PC-3 (cell line): ENCODE measurements at regions not wholly inside any gene's neighbourhood (a gene's known extent, or its start where the extent isn't known, plus 50 kb on each side); places are given as distances from the start of the nearest gene placed in this dataset.

Experiments used
- ATAC-seq: fragments of 200-7000 bp; cut with Tn5 transposase; 2 replicates; pipeline ENCODE4 v1.9.1; 2020; ENCODE audit warnings: mild to moderate bottlenecking, moderate library complexity
- BruUV-seq: library from RNA; stranded (reverse); fragments of 400-500 nt; replicated peaks from 2 replicates; lab custom pipeline; 2021; lab: Mats Ljungman, UMichigan
- CTCF ChIA-PET: fragments of 300-600 bp; sonication (Branson Sonifier 250); formaldehyde crosslinking; loops from one replicate; lab custom pipeline; 2022; ENCODE audit warnings: antibody characterized with exemption; lab: Charles Lee
- POLR2A ChIA-PET: fragments of 300-600 bp; sonication (Branson Sonifier 250); formaldehyde crosslinking; loops from one replicate; lab custom pipeline; 2022; ENCODE audit warnings: antibody characterized with exemption; ENCODE audit not compliant: unreplicated experiment; lab: Charles Lee
- DNase-seq: peaks from one replicate; pipeline ENCODE4 v3.0.0-alpha.2; 2015
- H2AFZ ChIP-seq: fragments of 300-600 bp; sonication (generic); 2 replicates; pipeline ENCODE4 v1.6.0; 2016; ENCODE audit warnings: antibody characterized with exemption, low read length
- H3F3A ChIP-seq: fragments of 300-600 bp; sonication (generic); one replicate; pipeline ENCODE4 v1.6.0; 2017; ENCODE audit warnings: antibody characterized with exemption, low read length, control low read depth, mild to moderate bottlenecking; ENCODE audit not compliant: unreplicated experiment
- H3K27ac ChIP-seq: fragments of 300-600 bp; sonication (generic); 2 replicates; pipeline ENCODE4 v1.5.1; 2016; ENCODE audit warnings: mild to moderate bottlenecking, low read length
- H3K27me3 ChIP-seq: fragments of 300-600 bp; sonication (generic); 2 replicates; pipeline ENCODE4 v1.6.1; 2016; ENCODE audit warnings: low read length, mixed read lengths
- H3K36me3 ChIP-seq: fragments of 300-600 bp; sonication (generic); 2 replicates; pipeline ENCODE4 v1.6.1; 2016; ENCODE audit warnings: low read depth, mixed run types, low read length, mixed read lengths
- H3K4me1 ChIP-seq: fragments of 300-600 bp; sonication (generic); 2 replicates; pipeline ENCODE4 v1.5.1; 2016; ENCODE audit warnings: low read length; ENCODE audit not compliant: insufficient read depth
- H3K4me2 ChIP-seq: fragments of 300-600 bp; sonication (generic); 2 replicates; pipeline ENCODE4 v1.6.0; 2016; ENCODE audit warnings: low read length
- H3K4me3 ChIP-seq: fragments of 300-600 bp; sonication (generic); 2 replicates; pipeline ENCODE4 v1.5.1; 2016; ENCODE audit warnings: mild to moderate bottlenecking, low read length, mixed read lengths
- H3K79me2 ChIP-seq: fragments of 300-600 bp; sonication (generic); 2 replicates; pipeline ENCODE4 v1.6.1; 2017; ENCODE audit warnings: low read length, mixed read lengths
- H3K9ac ChIP-seq: fragments of 300-600 bp; sonication (generic); 2 replicates; pipeline ENCODE4 v1.6.0; 2016; ENCODE audit warnings: mild to moderate bottlenecking, low read length
- H3K9me2 ChIP-seq: fragments of 300-600 bp; sonication (generic); replicated peaks from 2 replicates; pipeline ENCODE4 v1.6.1; 2016; ENCODE audit warnings: mixed run types, low read length, mixed read lengths
- H3K9me3 ChIP-seq: fragments of 300-600 bp; sonication (generic); 2 replicates; pipeline ENCODE4 v1.6.1; 2016; ENCODE audit warnings: low read length, mixed read lengths
- H4K20me1 ChIP-seq: fragments of 300-600 bp; sonication (generic); 2 replicates; pipeline ENCODE4 v1.6.1; 2016; ENCODE audit warnings: low read length, mixed read lengths
- EZH2 ChIP-seq: fragments of 300-600 bp; sonication (generic); IDR thresholded peaks from one replicate; pipeline ENCODE4 v1.6.1; 2017; ENCODE audit warnings: antibody characterized with exemption, mild to moderate bottlenecking, low read length; ENCODE audit not compliant: unreplicated experiment
- EZH2phosphoT487 ChIP-seq: fragments of 300-600 bp; sonication (generic); IDR thresholded peaks from 2 replicates; pipeline ENCODE4 v1.6.1; 2018; ENCODE audit warnings: mild to moderate bottlenecking, antibody characterized with exemption, low read length, borderline replicate concordance
- intact Hi-C: fragments of 100-400 bp; cut with micrococcal nuclease; formaldehyde crosslinking; loops from 2 replicates; pipeline ENCODE4 v1.9.0; 2023
- TF ChIP-seq, protein P1 (sequence below): fragments of 300-600 bp; sonication (generic); conservative IDR thresholded peaks from 2 replicates; pipeline ENCODE4 v1.5.1; 2017; ENCODE audit warnings: antibody characterized with exemption, low read depth, mild to moderate bottlenecking, low read length

- no peak overlapping the region for H3K27ac ChIP-seq
- H3K27me3 ChIP-seq, result no peaks in the 10 kb centered on the region
- BruUV-seq, result no TSS peak
- H3K79me2 ChIP-seq, result peaks cover 71% of the 10 kb centered on the region
- no peak for TF ChIP-seq EZH2phosphoT487
- TF ChIP-seq EZH2, result no peak
- TF ChIP-seq, protein P1, sequence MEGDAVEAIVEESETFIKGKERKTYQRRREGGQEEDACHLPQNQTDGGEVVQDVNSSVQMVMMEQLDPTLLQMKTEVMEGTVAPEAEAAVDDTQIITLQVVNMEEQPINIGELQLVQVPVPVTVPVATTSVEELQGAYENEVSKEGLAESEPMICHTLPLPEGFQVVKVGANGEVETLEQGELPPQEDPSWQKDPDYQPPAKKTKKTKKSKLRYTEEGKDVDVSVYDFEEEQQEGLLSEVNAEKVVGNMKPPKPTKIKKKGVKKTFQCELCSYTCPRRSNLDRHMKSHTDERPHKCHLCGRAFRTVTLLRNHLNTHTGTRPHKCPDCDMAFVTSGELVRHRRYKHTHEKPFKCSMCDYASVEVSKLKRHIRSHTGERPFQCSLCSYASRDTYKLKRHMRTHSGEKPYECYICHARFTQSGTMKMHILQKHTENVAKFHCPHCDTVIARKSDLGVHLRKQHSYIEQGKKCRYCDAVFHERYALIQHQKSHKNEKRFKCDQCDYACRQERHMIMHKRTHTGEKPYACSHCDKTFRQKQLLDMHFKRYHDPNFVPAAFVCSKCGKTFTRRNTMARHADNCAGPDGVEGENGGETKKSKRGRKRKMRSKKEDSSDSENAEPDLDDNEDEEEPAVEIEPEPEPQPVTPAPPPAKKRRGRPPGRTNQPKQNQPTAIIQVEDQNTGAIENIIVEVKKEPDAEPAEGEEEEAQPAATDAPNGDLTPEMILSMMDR, result no peak
- H3F3A ChIP-seq, result peaks cover 9% of the 10 kb centered on the region
- H3K9ac ChIP-seq, result no peak overlapping the region
- H2AFZ ChIP-seq, result no peak overlapping the region
- CTCF ChIA-PET, result no interaction called here
- ATAC-seq, result no peak
- no peaks in the 10 kb centered on the region for H4K20me1 ChIP-seq
- no peaks in the 10 kb centered on the region for H3K9me2 ChIP-seq
- no peaks in the 10 kb centered on the region for H3K36me3 ChIP-seq
- POLR2A ChIA-PET, result no interaction called here
- no peak overlapping the region for H3K4me2 ChIP-seq
- H3K4me3 ChIP-seq, result no peak overlapping the region
- no peak for DNase-seq
- H3K4me1 ChIP-seq, result peaks cover 60% of the 10 kb centered on the region
- intact Hi-C loops, result no loop called here
- H3K9me3 ChIP-seq, result no peaks in the 10 kb centered on the region
Observed at GRCh38 chr7:131010717-131011431, 276.9 kb upstream of the KLF14 start.

- H2AFZ ChIP-seq, result no peak overlapping the region
- no peak overlapping the region for H3K4me3 ChIP-seq
- no peaks in the 10 kb centered on the region for H3K36me3 ChIP-seq
- H3K27me3 ChIP-seq, result no peaks in the 10 kb centered on the region
- no peaks in the 10 kb centered on the region for H3K9me3 ChIP-seq
- H3K79me2 ChIP-seq, result peaks cover 68% of the 10 kb centered on the region
- TF ChIP-seq EZH2phosphoT487 (no peak), EZH2 (no peak)
- TF ChIP-seq, protein P1, result no peak
- peaks cover 9% of the 10 kb centered on the region for H3F3A ChIP-seq
- no peak overlapping the region for H3K4me2 ChIP-seq
- no peak overlapping the region for H3K9ac ChIP-seq
- H4K20me1 ChIP-seq, result no peaks in the 10 kb centered on the region
- CTCF ChIA-PET, result no interaction called here
- no TSS peak for BruUV-seq
- no peak overlapping the region for H3K27ac ChIP-seq
- DNase-seq (no peak), ATAC-seq (no peak)
- H3K4me1 ChIP-seq, result peaks cover 64% of the 10 kb centered on the region
- no peaks in the 10 kb centered on the region for H3K9me2 ChIP-seq
- intact Hi-C loops, result no loop called here
- POLR2A ChIA-PET, result no interaction called here
Observed at GRCh38 chr7:131011432-131011742, 277.4 kb upstream of the KLF14 start.

DNA sequence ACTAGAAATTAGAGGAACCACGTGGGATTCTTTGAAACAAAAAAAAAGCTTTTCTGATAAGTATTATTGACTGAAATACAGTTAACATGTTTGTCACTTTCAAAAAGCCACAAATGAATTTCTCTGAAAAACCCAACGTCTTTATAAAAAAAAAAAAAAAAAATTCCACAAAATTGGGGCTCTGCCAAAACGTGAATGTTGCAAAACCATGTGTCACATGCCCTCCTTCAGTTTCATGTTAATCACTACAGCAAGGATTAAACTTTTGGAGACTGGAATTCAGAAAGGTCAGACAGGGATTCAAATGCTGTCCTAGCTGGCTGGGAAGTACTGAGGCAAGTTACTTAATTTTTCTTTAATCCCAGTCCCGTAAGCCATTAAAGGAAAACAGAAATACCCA lies 278.0 kb upstream of the KLF14 start:
- H3F3A ChIP-seq, result peaks cover 9% of the 10 kb centered on the region
- no TSS peak for BruUV-seq
- POLR2A ChIA-PET, result no interaction called here
- ATAC-seq (no peak), DNase-seq (peak; percentile 54)
- H4K20me1 ChIP-seq, result no peaks in the 10 kb centered on the region
- no peaks in the 10 kb centered on the region for H3K9me2 ChIP-seq
- no peaks in the 10 kb centered on the region for H3K36me3 ChIP-seq
- H3K4me3 ChIP-seq, result no peak overlapping the region
- H3K9ac ChIP-seq, result no peak overlapping the region
- H3K4me1 ChIP-seq, result peaks cover 61% of the 10 kb centered on the region
- peaks cover 64% of the 10 kb centered on the region for H3K79me2 ChIP-seq
- TF ChIP-seq, protein P1, result no peak
- TF ChIP-seq EZH2phosphoT487 (no peak), EZH2 (no peak)
- CTCF ChIA-PET, result no interaction called here
- intact Hi-C loops, result no loop called here
- H3K27me3 ChIP-seq, result no peaks in the 10 kb centered on the region
- H3K27ac ChIP-seq, result no peak overlapping the region
- H3K9me3 ChIP-seq, result no peaks in the 10 kb centered on the region
- no peak overlapping the region for H3K4me2 ChIP-seq
- H2AFZ ChIP-seq, result no peak overlapping the region
